ENCODE measurements at regions not wholly inside any gene's neighbourhood (a gene's known extent, or its start where the extent isn't known, plus 50 kb on each side); places are given as distances from the start of the nearest gene placed in this dataset.

- TF ChIP-seq USF2 (IDR thresholded peaks at IDR 0.05; ENCODE audit: borderline replicate concordance, low read depth, low read length): no peak
- no peak for TF ChIP-seq GATA2 (CRISPR knock-in tag; IDR thresholded peaks at IDR 0.05)
- TF ChIP-seq CTCF (IDR thresholded peaks at IDR 0.05): no peak
These were observed 449.6 kb downstream of the SLCO4C1 start for GRCh38 chr5:101846496-101846895.

All from SK-N-SH (cell line).